GM21576 (cell line): ENCODE measurements at regions not wholly inside any gene's neighbourhood (a gene's known extent, or its start where the extent isn't known, plus 50 kb on each side); places are given as distances from the start of the nearest gene placed in this dataset.
"Not testable (repeated sequence)": the region's sequence is repeated elsewhere in the genome, so short reads cannot be mapped to it uniquely, and the experiment has no call there.

ENCODE experiments used
- ATAC-seq: cut with Tn5 transposase; IDR thresholded peaks from one replicate; pipeline ENCODE4 v1.9.1; 2021; ENCODE audit warnings: mild to moderate bottlenecking, moderate library complexity; ENCODE audit not compliant: unreplicated experiment

DNA sequence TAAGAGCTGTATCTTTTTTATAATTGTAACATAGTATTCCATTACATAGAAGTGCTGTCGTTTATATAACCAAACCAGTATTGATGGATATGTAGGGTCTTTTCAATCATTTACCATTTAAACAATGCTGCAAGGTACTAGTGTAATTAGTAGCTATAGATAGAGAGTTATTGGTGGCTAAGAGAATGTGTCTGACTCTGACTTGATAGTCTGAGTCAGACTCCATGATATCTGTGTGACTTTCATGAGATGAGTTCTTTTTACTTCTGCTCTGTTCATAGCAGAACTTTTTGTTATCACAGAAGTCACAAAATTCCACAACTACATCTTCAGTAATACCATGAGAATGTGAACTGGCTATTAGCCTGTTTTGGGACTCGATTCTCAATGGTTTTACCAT, 150.6 kb downstream of the FHIP1A start:
- no peak for ATAC-seq

- ATAC-seq, result no peak
These were observed 152.7 kb downstream of the FHIP1A start for GRCh38 chr4:151561551-151562256.

GRCh38 chr4:151563194-151563593, 154.2 kb downstream of the FHIP1A start:
- ATAC-seq, result no peak

DNA sequence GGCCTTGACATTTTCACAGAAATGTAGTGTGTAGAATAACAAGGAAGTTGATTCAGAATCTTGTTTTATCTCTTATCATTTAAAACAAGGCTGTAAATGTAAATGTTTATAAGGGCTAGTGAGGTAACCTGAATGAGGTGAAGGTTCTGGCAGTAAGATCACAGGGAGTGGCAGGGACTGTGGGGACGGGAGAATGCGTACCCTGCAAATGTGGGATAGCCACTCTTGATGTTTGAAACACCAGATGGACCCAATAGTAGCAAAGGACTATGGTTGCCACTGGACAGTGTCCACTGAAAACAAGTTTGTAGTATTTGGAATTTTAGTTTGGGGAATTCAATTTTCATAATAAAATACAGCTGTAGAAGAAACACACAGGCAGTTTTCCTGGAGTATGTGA, 155.3 kb downstream of the FHIP1A start:
- no peak for ATAC-seq

DNA sequence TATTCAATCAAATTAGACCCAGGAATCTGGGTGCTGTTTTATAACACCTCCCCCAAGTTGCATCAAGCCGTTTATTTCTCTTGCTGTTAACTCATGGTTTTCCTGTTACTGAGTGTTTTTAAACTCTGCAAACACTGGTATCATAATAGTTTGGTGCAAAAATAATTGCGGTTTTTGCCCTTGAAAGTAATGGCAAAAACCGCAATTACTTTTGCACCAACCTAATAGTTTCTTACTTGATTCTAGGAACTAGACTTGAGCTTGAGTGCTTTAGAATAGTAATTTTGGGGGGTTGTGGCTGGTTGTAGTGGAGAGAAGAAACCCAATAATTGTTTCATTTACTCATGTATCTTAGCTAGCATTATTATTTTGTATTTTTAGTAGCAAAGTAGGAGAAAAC, 156.6 kb downstream of the FHIP1A start:
- ATAC-seq, result no peak

GRCh38 chr4:151566053-151566452, 157.1 kb downstream of the FHIP1A start:
- no peak for ATAC-seq

DNA sequence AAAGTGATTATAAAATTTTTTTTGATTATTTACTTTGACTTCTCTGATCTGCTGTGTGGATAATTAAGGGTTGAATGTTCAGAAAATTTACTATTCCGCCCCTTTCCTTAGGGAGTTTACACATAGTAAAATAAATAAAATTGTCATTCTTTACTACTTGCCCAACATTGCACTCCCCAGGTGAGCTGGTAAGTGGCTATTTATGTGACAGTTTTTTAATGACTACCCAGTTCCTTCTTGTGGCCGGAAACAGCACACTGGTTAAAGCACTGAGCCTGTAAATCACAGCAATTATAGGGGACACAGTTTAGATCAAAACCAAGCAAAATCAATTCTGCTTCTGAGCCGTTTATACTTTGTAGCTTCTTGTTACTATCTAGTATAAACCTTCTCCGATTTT, 158.1 kb downstream of the FHIP1A start:
- ATAC-seq, result peak; percentile 96

- ATAC-seq, result no peak
These were observed 160.0 kb downstream of the FHIP1A start for GRCh38 chr4:151568966-151569365.

GRCh38 chr4:151569650-151570049, 160.7 kb downstream of the FHIP1A start:
- ATAC-seq, result no peak

GRCh38 chr4:151573474-151573873, 164.5 kb downstream of the FHIP1A start:
- no peak for ATAC-seq

- no peak for ATAC-seq
These were observed 165.0 kb downstream of the FHIP1A start for GRCh38 chr4:151573945-151574344.

- no peak for ATAC-seq
These were observed 166.0 kb downstream of the FHIP1A start for GRCh38 chr4:151574968-151575367.

DNA sequence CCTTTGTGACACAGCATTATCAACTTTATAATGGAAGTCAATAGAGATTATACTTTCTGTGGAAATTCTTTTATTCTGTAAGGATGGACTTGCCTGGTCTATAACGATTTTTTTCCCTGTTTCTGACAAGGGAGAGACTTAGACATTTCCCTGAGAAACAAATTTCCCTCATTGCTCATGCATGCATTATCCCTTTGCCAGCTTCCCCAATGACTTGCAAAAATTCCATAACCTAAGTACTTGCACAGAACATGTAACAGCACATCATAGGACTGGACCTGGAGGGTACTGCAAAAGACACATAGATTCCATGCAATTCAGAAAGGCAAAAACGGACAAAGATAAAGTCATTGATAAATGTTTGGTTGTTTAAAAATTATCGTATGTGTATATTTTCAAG, 166.7 kb downstream of the FHIP1A start:
- ATAC-seq, result no peak

- ATAC-seq, result no peak
These were observed 167.7 kb downstream of the FHIP1A start for GRCh38 chr4:151576627-151577026.

DNA sequence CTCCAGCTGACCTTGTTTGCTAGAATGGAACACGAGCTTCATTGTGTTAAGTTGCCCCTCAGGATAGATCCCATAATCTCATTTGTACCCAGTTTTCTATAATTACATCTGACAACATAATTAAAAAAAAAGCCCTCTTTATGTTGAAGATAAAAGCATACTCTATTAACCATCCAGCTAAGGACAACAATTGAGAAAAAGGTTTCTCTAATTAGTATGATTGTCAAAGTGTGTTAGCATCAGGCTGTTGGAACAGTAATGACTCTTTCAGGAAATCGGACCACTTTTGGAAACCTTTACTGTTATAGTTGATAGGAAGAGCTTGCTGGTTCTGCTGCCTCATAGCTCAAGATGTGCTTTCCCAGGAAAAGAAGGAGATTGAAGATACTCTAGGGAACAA, 172.6 kb downstream of the FHIP1A start:
- ATAC-seq, result no peak

DNA sequence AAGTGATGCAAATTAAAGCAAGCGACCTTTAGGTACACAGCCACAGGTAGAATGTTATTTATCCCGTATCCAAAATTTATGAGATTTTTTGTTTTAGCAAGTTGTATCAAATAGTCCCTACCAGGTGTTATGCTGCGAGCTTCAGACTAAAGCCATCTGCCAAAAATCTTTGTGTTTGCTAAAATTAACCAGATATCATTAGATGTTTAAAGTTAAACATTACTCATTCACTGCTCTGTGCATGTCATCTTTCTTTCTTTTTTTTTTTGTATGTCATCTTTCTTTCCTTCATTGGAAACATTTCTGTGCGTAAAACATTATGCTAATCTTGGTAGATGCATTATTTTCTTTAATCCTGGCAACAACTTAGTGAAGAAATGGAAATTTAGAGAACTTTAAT, 173.1 kb downstream of the FHIP1A start:
- no peak for ATAC-seq

- no peak for ATAC-seq
These were observed 174.4 kb downstream of the FHIP1A start for GRCh38 chr4:151583157-151583914.

- no peak for ATAC-seq
These were observed 175.1 kb downstream of the FHIP1A start for GRCh38 chr4:151584101-151584500.

- not testable (repeated sequence) for ATAC-seq
These were observed 165.2 kb downstream of the GATB start for GRCh38 chr4:151595629-151596028.

- ATAC-seq, result not testable (repeated sequence)
These were observed 163.1 kb downstream of the GATB start for GRCh38 chr4:151597691-151598090.

DNA sequence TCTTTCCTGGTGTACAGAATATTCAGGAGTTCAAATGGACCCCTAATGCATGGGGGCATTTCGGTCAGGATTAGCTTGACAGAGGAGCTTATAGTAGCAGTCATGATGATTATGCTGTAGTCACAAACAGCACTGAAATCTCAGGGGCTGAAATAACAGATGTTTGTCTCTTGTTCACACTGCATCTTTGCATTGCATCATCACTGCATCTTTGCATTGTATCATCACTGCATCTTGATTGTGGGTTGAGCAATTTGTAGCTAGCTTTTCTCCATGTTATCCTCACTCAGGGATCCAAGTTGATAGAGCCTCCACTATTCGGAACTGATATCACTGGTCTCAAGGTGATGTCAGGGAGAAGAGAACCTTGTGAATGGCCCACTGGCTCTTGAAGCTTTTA, 160.9 kb downstream of the GATB start:
- ATAC-seq, result no peak

GRCh38 chr4:151600432-151600831, 160.4 kb downstream of the GATB start:
- no peak for ATAC-seq
